Peyer's patch (tissue), 4 donors: ENCODE measurements at regions not wholly inside any gene's neighbourhood (a gene's known extent, or its start where the extent isn't known, plus 50 kb on each side); places are given as distances from the start of the nearest gene placed in this dataset.

Experiments used
- CTCF ChIP-seq, 6 experiments: fragments of 450-650 bp in 4 of 6; fragments of 200-600 bp in 2 of 6; sonication (generic) in 1 of 6; IDR thresholded peaks; one replicate each; pipeline ENCODE4 v1.5.1; 2017 to 2019; ENCODE audit warnings: antibody characterized with exemption in 6 of 6, mild to moderate bottlenecking in 3 of 6, moderate library complexity in 1 of 6
- POLR2A ChIP-seq, 2 donors: fragments of 450-650 bp; IDR thresholded peaks; one replicate each; pipeline ENCODE4 v1.5.1; 2017; ENCODE audit warnings: antibody characterized with exemption in 2 of 2, mild to moderate bottlenecking in 2 of 2, moderate library complexity in 2 of 2

GRCh38 chr10:89838044-89838615 is 136.7 kb downstream of the KIF20B start:
- TF ChIP-seq CTCF (IDR thresholded peaks at IDR 0.05) (no peak), POLR2A (IDR thresholded peaks at IDR 0.05) (no peak)
